Muscle layer of colon (tissue), 2 donors: ENCODE measurements at regions not wholly inside any gene's neighbourhood (a gene's known extent, or its start where the extent isn't known, plus 50 kb on each side); places are given as distances from the start of the nearest gene placed in this dataset.

Experiments used
- H3K27ac ChIP-seq: one replicate; pipeline ENCODE4 v1.7.0; 2013; ENCODE audit warnings: low read depth, mild to moderate bottlenecking, low read length, moderate library complexity
- H3K27me3 ChIP-seq, 2 donors: one replicate each; pipeline ENCODE4 v1.7.0; 2013; ENCODE audit warnings: low read length in 2 of 2, mild to moderate bottlenecking in 2 of 2; ENCODE audit not compliant: insufficient read depth in 2 of 2, control insufficient read depth in 1 of 2
- H3K36me3 ChIP-seq: one replicate; pipeline ENCODE4 v1.7.0; 2013; ENCODE audit warnings: mild to moderate bottlenecking, low read length; ENCODE audit not compliant: insufficient read depth
- H3K4me1 ChIP-seq: one replicate; pipeline ENCODE4 v1.7.0; 2013; ENCODE audit warnings: mild to moderate bottlenecking, low read length; ENCODE audit not compliant: insufficient read depth
- H3K4me3 ChIP-seq, 2 donors: one replicate each; pipeline ENCODE4 v1.7.0; 2013; ENCODE audit warnings: low read length in 2 of 2, low read depth in 1 of 2, mild to moderate bottlenecking in 1 of 2, moderate library complexity in 1 of 2
- H3K9ac ChIP-seq: one replicate; pipeline ENCODE4 v1.7.0; 2013; ENCODE audit warnings: low read length
- H3K9me3 ChIP-seq: one replicate; pipeline ENCODE4 v1.7.0; 2013; ENCODE audit warnings: mild to moderate bottlenecking, low read length
- donor health status: abdominal sarcoma.
- donor health status: Adenocarcinoma of cecum.

GRCh38 chr18:34627137-34627920 lies 82.8 kb upstream of the DTNA start:
- no peak overlapping the region for H3K27ac ChIP-seq
- no peak overlapping the region for H3K9ac ChIP-seq
- peaks cover 9% of the 10 kb centered on the region for H3K4me1 ChIP-seq
- H3K9me3 ChIP-seq, result no peaks in the 10 kb centered on the region
- H3K36me3 ChIP-seq, result no peaks in the 10 kb centered on the region
- no peak overlapping the region for H3K4me3 ChIP-seq
- no peaks in the 10 kb centered on the region for H3K27me3 ChIP-seq

DNA sequence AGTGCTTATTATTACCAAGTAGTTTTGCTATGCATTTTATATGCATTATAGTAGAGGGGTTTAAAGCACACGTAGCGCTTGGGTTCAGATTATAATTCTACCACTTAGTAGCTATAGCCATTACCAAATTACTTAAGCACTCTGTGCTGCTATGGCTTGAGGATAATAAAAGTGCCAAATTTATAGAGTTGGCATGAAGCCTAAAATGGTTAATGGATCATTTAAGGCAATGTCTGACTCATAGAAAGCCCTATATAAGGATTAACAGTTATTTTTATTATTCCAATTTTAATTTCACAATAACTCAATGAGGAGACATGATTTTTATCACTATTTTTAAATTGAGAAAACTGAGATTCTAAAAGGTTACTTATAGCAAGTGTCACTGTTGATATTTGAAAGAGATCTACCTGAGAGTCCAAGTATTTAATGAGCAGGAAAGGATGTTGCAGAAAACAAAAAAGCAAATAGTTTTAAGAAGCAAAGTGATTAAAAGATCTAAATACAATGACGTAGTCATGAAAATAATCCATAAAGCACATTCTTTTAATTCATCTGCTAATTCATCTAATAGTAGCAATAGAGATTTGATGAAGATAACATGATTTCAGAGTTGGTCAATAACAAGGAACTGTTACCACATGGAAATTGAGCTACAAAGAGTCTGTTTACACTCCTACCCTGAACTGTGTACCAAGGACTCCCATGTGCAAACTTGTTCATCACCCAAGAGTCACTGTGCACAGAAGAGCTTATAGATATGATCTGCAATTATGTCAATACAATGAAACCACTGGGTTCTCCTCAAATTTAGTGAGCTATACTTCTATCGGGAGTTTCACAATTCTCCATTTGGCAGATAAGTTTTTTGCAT lies 78.8 kb upstream of the DTNA start:
- Histone ChIP-seq H3K9ac (no peak overlapping the region), H3K27ac (no peak overlapping the region), H3K9me3 (no peaks in the 10 kb centered on the region), H3K4me1 (peaks cover 5% of the 10 kb centered on the region), H3K36me3 (no peaks in the 10 kb centered on the region), H3K27me3 (no peaks in the 10 kb centered on the region), H3K4me3 (no peak overlapping the region)

- H3K27me3 ChIP-seq, result no peaks in the 10 kb centered on the region
- H3K36me3 ChIP-seq, result no peaks in the 10 kb centered on the region
- H3K4me1 ChIP-seq, result peaks cover 5% of the 10 kb centered on the region
- H3K4me3 ChIP-seq, result no peak overlapping the region
- no peak overlapping the region for H3K9ac ChIP-seq
- H3K27ac ChIP-seq, result no peak overlapping the region
- H3K9me3 ChIP-seq, result no peaks in the 10 kb centered on the region
Measured at GRCh38 chr18:34632321-34632720, 77.8 kb upstream of the DTNA start.

GRCh38 chr18:34633368-34633767 lies 76.7 kb upstream of the DTNA start:
- no peaks in the 10 kb centered on the region for H3K36me3 ChIP-seq
- H3K9me3 ChIP-seq, result no peaks in the 10 kb centered on the region
- H3K27ac ChIP-seq, result no peak overlapping the region
- no peak overlapping the region for H3K4me3 ChIP-seq
- H3K27me3 ChIP-seq, result no peaks in the 10 kb centered on the region
- peaks cover 5% of the 10 kb centered on the region for H3K4me1 ChIP-seq
- no peak overlapping the region for H3K9ac ChIP-seq

DNA sequence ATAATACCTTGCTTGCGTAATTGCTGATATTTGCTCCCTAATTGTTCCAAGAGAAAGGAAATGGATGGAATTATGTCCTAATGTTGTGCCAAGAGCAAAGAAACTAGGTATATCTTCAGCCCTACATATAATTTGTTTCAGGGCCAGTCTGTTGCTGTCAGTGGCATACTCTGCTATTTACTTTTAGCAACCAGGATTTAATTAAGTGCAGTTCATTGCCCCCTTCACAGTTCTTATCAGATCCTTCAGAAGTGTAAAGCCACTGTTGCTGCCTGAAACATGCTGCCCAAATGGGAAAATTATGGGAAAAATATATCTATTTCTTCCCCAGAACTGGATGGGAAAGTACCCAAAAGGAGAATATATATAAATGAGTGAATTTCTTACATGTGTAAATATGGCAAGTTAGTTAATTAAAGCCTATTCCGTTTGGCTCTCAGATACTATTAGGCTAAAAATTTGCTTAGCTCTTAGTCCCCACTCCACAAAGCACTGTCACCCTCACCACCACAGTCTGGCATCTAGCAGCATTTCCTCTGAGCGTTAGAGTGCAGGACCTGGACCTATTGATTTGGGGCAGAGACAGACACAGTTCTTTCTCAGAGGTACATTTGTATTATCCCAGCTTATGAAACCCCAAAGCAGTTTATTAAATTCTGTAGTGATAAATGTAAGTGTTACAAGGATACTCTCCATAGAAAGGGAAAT lies 72.8 kb upstream of the DTNA start:
- H3K27me3 ChIP-seq, result no peaks in the 10 kb centered on the region
- H3K9ac ChIP-seq, result no peak overlapping the region
- H3K27ac ChIP-seq, result no peak overlapping the region
- H3K9me3 ChIP-seq, result no peaks in the 10 kb centered on the region
- no peaks in the 10 kb centered on the region for H3K36me3 ChIP-seq
- no peak overlapping the region for H3K4me3 ChIP-seq
- peaks cover 2% of the 10 kb centered on the region for H3K4me1 ChIP-seq

GRCh38 chr18:34639687-34640086 lies 70.4 kb upstream of the DTNA start:
- Histone ChIP-seq H3K9ac (no peak overlapping the region), H3K27ac (no peak overlapping the region), H3K36me3 (no peaks in the 10 kb centered on the region), H3K27me3 (no peaks in the 10 kb centered on the region), H3K4me3 (no peak overlapping the region), H3K9me3 (no peaks in the 10 kb centered on the region), H3K4me1 (peaks cover 5% of the 10 kb centered on the region)

GRCh38 chr18:34640276-34640675 lies 69.8 kb upstream of the DTNA start:
- Histone ChIP-seq H3K4me3 (no peak overlapping the region), H3K9ac (no peak overlapping the region), H3K4me1 (peaks cover 5% of the 10 kb centered on the region), H3K36me3 (no peaks in the 10 kb centered on the region), H3K27ac (no peak overlapping the region), H3K9me3 (no peaks in the 10 kb centered on the region), H3K27me3 (no peaks in the 10 kb centered on the region)

DNA sequence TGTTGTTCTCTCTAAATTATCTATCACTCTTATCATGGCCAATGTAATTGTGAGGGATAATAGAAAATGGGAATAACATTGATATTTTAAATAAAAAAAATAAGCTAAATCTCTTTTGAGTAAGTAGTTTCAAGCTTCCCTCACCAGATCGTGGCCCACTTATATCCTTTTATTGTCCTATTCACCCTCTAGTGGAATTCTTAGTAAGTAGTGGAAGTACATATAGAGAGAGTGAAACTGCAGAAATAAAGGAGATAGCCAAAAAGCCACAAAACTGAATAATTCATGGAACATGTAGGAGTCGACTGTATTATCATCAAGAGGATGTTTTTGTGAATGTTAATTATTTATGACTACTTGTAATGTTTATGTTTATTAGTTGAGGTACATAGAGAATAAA lies 66.1 kb upstream of the DTNA start:
- Histone ChIP-seq H3K4me1 (peaks cover 14% of the 10 kb centered on the region), H3K27me3 (no peaks in the 10 kb centered on the region)

GRCh38 chr18:34647251-34647650 lies 62.8 kb upstream of the DTNA start:
- H3K4me3 ChIP-seq, result no peak overlapping the region
- H3K9ac ChIP-seq, result no peak overlapping the region
- H3K9me3 ChIP-seq, result no peaks in the 10 kb centered on the region
- H3K27ac ChIP-seq, result no peak overlapping the region
- H3K4me1 ChIP-seq, result peaks cover 26% of the 10 kb centered on the region
- no peaks in the 10 kb centered on the region for H3K36me3 ChIP-seq
- H3K27me3 ChIP-seq, result no peaks in the 10 kb centered on the region

More for the DNA sequence above, 66.1 kb upstream of the DTNA start:
- Histone ChIP-seq H3K27ac (no peak overlapping the region), H3K9ac (no peak overlapping the region), H3K4me3 (no peak overlapping the region), H3K9me3 (no peaks in the 10 kb centered on the region), H3K36me3 (no peaks in the 10 kb centered on the region)

GRCh38 chr18:34648269-34648985 lies 61.7 kb upstream of the DTNA start:
- Histone ChIP-seq H3K4me1 (peaks cover 26% of the 10 kb centered on the region), H3K4me3 (no peak overlapping the region), H3K27ac (no peak overlapping the region), H3K36me3 (no peaks in the 10 kb centered on the region), H3K9me3 (no peaks in the 10 kb centered on the region), H3K27me3 (no peaks in the 10 kb centered on the region), H3K9ac (no peak overlapping the region)

DNA sequence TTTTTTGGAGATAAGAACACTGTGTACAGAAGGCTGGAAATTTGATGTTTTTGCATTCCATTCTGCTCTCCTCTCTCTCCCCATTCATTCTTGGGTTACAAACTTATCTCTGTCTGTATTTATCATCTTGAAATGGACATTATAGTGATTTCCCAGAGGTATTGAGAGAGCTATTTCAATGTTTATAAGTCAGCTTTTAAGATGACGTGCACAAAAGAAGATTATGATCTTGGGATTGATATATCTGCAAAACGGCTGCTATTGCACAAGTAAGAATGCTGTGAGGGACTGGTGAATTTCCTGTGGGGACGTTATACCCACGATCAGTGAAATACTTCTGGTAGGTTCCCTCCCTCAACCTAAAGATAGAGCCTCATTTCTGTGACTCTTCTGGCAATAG lies 61.0 kb upstream of the DTNA start:
- no peak overlapping the region for H3K4me3 ChIP-seq
- no peaks in the 10 kb centered on the region for H3K9me3 ChIP-seq
- H3K27ac ChIP-seq, result no peak overlapping the region
- H3K27me3 ChIP-seq, result no peaks in the 10 kb centered on the region
- peaks cover 26% of the 10 kb centered on the region for H3K4me1 ChIP-seq
- no peaks in the 10 kb centered on the region for H3K36me3 ChIP-seq
- no peak overlapping the region for H3K9ac ChIP-seq
